GM19397 (cell line): ENCODE measurements at regions not wholly inside any gene's neighbourhood (a gene's known extent, or its start where the extent isn't known, plus 50 kb on each side); places are given as distances from the start of the nearest gene placed in this dataset.

Experiments
- ATAC-seq: cut with Tn5 transposase; IDR thresholded peaks from one replicate; pipeline ENCODE4 v1.9.1; 2021; ENCODE audit warnings: mild to moderate bottlenecking, moderate library complexity; ENCODE audit not compliant: unreplicated experiment

DNA sequence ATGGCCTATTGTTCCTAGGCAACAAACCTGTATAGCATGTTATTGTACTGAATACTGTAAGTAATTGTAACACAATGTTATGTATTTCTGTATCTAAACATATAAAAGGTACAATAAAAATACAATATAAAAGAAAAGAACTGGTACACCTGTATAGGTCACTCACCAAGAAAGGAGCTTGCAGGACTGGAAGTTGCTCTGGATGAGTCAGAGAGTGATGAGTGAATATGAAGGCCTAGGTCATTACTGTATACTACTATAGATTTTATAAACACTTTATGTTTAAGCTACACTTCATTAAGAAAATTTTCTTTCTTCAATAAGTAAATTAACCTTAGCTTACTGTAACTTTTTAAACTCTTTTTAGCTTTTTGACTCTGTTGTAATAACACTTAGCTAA is 559.9 kb downstream of the PLPP3 start:
- no peak for ATAC-seq

GRCh38 chr1:56017336-56017735 is 562.0 kb downstream of the PLPP3 start:
- ATAC-seq: no peak

- no peak for ATAC-seq
These were observed 575.5 kb downstream of the PLPP3 start for GRCh38 chr1:56003846-56004245.

DNA sequence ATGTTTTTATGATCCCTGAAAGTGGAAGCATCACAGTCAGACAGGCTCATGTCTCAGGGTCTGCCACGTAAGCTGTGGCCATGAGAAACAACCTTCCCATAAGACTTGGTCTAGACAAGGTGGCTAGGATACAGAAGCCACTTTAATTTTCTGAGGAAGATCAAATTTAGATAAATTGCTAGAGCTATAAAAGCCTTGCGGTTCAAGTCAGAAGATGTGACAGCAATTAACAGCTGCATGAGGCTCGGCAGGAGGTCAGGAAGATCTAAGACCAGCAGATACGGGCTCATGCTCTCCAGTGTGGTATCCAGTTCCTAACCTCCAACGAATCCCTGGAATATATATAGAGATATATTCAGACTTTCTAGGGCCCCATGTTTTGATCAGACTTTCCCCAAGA is 577.1 kb downstream of the PLPP3 start:
- ATAC-seq: no peak

DNA sequence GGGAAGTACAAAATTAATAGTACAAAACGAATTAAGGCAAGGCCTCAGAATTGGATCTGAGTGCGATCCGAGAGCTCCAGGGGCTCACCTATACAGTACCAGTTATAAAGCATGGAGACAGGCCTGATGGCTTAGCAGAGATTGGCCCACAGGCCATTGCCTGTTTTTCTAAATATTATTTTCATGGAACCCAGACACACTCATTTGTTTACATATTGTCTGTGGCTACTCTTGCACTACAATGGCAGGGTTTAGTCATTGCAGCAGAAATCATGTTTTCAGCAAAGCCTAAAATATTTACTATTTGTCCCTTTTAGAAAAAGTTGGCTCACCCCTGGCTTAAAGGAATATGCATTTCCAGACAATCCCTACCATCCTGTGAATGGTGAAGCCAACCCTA is 578.9 kb downstream of the PLPP3 start:
- ATAC-seq: no peak

DNA sequence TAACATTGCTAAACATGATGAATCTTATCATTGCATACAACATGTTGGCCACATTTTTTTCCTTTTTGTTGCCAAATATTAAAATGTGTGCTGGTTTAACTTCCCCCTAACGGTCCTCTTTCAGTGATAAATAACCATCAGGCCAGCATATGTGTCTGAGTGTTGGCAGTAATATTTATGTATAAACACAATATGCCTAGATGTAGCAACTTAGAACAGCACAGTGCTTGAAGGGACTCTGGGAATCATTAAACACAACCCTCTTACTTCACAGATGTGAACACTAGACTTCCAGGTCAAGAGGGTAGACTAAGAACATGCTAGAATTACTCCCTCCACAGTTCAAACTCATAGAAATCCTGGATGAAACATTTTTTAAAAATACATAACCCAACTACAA is 581.8 kb downstream of the PLPP3 start:
- no peak for ATAC-seq

DNA sequence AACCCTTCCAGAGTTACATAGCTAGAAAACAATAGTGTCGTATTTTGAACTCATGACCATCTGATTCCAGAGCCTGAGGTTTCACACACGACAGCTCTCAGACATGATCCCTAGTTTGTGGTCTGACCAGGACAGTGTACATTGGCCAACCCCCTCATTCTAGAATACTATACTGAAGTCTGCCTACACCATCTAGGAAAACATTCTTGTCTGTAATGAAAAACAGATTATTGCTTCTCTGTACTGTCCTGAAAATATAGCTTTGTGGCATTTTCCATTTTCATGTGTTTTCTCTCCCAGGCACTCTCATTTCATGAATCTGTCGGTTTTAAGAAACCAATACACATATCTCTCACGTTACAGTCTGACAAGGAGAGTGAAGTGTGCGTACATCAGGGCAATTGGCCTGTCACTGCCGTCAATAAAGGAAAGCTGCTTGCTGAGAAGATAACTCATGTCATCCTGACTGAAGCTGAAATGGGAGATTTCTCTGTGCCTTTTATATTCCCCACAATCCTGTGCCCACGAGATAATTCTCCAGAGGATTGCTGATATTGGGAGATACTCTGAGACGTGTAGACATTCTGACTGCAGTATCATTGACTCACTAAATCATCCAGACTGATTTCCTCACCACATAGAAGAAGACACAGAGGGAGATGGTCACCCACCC is 585.6 kb downstream of the PLPP3 start:
- ATAC-seq: no peak

GRCh38 chr1:55990007-55990406 is 589.4 kb downstream of the PLPP3 start:
- no peak for ATAC-seq

- ATAC-seq: no peak
These were observed 590.4 kb downstream of the PLPP3 start for GRCh38 chr1:55988963-55989452.

GRCh38 chr1:55987491-55988249 is 591.7 kb downstream of the PLPP3 start:
- ATAC-seq: no peak

DNA sequence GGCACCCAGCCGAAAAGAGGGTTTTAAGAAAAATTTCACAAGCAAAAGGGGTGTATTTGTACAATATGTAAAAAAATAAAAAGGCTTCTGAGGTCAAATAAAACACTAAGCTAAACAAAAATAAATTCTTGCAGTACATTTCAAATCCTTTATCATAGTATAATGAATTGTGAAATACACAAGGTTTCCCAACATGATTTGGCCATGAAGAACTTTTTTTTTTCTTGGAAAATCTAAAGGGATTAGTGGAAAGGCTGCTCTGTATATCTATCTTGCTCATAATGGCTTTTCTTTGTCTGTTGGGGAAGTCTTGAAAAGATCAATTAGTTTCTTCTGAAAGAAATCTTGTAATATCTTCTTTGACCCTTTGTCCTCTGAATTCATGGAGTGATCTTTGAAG is 593.4 kb downstream of the PLPP3 start:
- ATAC-seq: no peak

DNA sequence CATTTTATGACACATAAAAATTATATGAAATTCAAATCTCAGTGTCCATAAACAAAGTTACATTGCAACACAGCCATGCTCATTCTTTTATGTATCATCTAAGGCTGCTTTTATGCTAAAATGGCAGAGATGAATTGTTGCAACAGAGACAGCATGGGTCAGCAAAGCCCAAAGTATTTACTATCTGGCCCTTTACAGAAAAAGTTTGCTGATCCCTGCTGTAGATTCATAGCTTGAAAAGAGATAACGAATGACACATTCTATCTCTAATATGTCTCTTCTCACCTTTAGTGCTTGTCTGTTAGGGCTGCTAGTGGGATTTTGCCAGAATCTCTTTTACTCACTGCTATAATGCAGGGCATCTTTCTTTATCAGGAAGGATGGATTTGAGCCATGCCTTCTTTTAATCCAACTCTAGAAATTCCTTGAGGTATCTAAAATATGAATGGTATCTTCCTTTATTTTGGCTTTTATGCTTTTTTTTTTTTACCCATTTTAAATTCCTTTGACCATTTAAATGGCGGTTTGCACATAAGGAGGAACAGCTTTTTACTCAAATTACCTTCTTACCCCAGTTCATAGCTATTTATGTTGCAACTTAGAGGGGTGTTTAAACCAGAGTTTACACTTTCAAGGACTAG is 598.2 kb downstream of the PLPP3 start:
- no peak for ATAC-seq

- ATAC-seq: no peak
These were observed 598.8 kb downstream of the PLPP3 start for GRCh38 chr1:55980582-55980981.

GRCh38 chr1:55974714-55975441 is 604.5 kb downstream of the PLPP3 start:
- ATAC-seq: no peak

DNA sequence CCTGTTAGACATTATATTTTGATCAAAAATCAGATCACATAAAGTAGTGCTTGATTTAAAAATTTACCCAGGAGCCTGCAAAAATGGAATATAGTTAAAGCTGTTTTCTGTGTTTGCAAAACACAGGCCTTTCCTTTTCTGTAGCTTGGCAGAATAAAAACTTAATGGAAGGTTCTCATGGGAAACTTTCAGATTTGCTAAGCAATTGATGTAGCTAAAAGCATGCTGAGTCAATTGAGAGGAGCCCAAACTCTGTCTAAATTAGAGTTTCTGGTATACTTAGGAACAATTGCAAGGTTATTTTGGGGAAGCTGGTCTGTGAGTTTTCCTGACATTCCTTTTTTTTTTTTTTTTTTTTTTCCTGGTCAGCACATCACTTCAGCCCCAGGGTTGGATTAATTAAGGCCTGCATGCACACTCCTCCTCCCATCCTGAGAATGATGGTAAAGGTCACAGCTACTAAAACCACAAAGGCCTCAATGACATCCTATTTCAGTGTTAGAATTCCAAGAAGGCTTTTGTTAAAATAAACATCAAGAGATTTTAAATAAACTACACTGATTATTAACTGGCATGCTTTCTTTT is 608.7 kb downstream of the PLPP3 start:
- ATAC-seq: no peak

DNA sequence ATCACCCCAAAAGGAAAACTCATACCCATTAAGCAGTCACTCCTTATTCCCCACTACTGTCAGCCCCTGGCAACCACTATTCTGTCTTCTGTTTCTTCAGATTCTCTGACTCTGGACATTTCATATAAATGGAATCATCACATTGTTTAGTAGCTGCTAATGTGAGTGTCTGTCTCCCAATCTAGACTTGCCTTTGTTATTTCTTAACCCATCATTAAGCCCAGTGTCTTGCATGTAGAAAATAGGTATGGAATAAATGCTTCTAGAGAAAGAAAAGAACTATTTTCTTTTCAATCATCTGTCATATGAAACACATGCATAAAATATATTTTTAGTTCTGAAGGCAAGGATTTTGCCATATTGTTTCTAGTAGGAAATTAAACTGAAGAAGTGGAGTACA is 610.0 kb downstream of the PLPP3 start:
- no peak for ATAC-seq

GRCh38 chr1:55968661-55969060 is 610.7 kb downstream of the PLPP3 start:
- no peak for ATAC-seq

DNA sequence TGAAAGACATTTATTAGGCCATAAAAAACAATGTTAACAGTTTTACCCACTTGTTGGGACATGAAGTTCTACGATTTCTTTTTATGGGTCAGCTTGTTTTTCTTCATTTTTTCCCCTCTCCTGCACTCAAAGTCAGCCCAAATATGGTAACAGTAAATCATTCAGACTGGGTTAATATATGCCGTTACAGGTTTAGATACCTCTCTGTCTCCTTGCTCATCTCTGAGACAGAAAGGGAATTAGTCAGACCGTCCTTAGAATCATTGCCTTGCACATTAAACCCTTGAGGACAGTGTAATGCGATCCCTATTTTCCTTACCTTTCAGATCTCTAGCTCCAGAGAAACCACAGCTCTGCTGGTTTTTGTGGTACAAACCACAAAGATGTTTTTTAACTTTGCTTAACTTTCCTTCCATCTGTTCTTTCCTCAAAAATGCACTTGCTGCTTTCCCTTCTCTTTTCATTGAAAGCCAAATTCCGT is 613.3 kb downstream of the PLPP3 start:
- no peak for ATAC-seq

GRCh38 chr1:55962472-55962871 is 616.9 kb downstream of the PLPP3 start:
- ATAC-seq: no peak

DNA sequence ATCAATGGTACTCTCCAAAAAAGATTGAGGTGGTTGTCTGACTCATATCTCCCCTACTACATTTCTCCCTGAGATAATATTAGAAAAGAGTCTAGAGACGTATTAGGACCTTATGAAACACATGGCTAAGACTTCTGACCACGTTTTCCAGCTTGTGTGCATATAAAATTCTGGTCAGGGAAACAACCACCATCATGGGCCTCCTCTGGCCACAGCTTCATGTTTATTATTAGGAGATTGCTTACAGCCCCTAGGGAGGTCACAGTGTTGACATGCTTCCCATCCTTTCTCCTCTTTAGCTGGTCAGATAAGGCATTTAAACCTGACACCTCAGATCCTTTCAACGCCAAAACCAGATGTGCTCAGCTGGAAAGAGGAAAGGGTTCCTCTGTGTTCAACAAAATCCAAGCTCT is 620.2 kb downstream of the PLPP3 start:
- no peak for ATAC-seq

DNA sequence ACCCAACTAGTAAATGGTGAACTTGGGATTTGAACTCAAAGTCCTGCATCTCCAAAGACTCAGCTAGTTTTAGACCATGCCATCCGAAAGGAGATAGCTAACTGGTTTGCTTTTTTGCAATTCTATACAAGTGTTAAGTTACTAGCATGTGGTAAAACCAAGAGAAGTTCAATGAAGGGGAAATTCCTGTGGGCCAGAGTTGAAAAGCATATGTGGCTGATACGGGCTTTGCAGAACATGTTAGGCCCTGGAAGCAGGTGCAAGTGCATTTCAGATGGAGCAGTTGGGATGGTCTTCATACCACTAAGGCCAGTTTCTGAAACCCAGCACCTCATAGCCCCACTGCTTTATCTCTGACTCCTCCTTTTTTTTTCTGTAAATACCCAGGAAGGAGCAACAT is 620.9 kb downstream of the PLPP3 start:
- no peak for ATAC-seq
